HG03571 (cell line): ENCODE measurements at regions not wholly inside any gene's neighbourhood (a gene's known extent, or its start where the extent isn't known, plus 50 kb on each side); places are given as distances from the start of the nearest gene placed in this dataset.

Experiments
- ATAC-seq: cut with Tn5 transposase; IDR thresholded peaks from one replicate; pipeline ENCODE4 v1.9.1; 2021; ENCODE audit not compliant: unreplicated experiment

DNA sequence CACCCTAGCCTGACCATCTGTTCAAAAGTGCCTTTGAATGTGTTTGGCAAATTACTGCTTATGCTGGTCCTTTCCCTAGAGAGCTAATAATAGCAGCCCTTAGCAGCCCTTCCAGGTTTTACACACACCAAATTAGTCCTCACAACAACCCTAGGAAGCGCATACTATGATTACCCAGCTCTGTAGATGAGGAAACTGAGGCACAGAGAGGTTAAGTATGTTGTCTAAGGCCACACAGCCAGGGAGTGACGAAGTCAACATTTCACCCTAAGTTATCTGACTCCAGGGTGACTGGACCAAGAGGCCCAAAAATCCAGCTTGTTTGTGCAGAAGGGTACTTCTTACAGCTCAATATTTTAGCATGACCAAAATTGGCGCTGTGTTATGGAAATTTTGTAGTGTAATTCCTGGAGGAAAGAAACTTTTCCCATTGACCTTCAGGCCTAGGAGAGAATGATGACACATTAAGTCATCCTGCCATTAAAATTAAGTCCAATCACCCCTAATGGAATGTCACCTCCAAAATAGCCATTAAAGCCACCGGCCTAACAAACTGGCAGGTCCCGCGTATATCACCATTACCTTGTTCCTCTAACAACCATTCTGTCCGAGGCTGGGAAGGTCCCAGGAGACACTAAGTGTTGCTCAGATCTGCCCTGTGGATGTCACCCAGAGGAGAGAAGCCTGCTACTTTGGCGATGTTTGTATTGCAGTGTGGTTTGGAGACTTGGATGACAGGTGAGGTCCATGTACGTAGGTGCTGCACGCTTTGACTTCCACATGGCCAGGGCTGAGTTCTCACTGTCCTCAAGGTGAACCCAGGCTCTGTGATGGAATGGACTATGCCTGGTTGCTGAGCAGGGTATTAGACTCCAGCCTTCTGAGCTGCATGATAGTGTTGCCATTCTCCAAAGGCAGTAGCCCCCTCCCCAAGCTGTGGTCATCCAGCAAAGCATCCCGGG, 258.3 kb downstream of the TOMM20 start:
- ATAC-seq = no peak

DNA sequence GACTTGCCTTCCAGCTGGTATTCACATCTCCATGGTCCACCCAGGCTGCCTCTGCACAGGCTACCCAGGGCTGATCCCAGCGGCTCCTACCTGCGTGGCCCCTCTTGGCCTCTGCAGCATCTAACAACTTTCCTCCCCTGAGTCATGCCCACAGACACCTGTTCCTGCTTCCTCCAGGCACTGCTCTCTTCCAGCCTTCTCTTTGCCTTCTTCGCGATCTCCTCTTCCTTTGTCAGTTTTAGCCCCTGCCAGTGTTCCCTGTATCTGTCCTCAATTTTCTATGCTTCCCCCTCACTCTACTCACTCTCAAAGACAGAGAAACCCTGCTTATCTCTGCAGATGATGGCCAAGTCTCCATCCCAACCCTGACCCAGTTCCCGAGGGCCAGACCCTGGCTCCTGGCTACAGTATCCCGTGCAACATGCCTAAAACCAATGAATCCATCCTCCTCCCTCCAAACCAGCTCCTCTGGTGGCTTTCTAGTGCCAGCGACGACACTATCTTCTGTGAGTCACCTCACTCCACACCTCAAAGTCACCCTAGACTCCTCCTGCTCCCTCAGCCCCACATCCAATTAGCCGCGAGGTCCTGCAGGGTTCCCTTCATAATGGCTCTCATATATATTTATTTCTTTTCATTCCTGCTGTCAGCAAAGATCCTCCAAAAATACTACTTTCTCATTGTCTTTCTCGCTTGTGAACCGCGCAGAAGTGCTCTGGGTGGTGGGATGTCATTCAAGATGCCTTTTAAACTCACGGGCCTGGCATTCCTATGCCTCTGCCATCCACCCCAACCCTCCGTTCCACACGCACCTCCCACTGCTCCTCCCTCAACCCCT, 259.2 kb downstream of the TOMM20 start:
- no peak for ATAC-seq

DNA sequence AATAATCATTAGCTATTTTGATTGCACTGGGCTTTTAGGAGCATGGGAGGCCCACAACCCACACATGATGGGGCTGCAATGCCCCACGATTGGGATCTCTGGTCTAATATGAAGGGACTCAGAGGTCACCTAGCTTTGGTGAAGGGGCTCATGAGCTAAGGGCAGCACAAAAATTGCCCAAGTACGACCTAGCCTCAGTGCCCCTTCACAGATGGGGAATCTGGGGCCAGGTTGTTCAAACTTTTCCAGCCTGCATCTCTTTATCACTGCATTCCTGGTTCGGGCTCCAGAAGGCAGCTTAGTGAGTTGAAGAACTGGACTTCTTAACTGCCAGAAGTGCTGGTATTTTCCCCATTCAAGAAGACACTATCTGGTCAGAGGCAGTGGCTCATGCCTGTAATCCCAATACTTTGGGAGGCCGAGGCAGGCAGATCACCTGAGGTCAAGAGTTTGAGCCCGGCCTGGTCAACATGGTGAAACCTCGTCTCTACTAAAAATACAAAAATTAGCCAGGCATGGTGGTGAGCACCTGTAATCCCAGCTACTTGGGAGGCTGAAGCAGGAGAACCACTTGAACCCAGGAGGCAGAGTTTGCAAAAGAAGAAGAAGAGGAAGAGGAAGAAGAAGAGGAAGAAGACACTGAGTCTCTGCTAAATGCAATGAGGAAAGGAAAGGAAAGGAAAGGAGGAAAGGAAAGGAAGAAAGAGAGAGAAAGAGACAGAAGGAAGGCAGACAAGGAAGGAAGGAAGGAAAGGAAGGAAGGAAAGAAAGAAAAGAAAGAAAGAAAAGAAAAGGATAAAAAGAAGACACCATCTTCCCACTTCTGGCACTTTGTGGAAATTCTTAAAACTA, 258.5 kb upstream of the IRF2BP2 start:
- ATAC-seq = no peak

DNA sequence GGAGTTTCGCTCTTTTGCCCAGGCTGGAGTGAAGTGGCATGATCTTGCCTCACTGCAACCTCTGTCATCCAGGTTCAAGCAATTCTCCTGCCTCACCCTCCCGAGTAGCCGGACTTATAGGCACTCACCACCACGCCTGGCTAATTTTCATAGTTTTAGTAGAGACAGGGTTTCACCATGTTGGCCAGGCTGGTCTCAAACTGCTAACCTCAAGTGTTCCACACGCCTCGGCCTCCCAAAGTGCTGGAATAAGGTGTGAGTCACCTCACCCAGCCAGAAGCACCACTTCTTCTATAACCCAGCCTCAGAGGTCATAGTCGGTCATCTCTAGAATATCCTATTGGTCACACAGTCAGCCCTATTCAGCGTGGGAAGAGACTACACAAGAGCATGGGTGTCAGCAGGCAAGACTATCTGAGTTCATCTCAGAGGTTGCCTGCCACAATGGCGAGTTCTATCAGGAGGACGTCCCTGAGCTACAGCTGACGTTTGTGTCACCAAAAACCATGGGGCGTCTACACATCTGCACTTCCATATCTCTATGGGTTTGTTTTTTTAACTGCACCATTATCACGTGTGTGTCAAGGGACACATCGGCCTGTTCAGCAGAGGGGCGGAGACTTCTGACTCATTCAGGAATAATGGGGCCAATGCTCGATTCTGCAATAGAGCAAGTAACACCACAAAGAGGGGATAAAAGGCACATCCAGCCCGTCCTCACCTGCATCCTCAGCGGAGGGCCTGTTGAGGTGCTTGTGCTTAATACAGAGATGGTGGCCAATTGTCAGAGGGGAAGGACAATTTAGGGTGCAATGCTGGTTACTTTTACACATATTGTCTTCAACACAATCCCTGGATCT, 256.3 kb upstream of the IRF2BP2 start:
- ATAC-seq = no peak

DNA sequence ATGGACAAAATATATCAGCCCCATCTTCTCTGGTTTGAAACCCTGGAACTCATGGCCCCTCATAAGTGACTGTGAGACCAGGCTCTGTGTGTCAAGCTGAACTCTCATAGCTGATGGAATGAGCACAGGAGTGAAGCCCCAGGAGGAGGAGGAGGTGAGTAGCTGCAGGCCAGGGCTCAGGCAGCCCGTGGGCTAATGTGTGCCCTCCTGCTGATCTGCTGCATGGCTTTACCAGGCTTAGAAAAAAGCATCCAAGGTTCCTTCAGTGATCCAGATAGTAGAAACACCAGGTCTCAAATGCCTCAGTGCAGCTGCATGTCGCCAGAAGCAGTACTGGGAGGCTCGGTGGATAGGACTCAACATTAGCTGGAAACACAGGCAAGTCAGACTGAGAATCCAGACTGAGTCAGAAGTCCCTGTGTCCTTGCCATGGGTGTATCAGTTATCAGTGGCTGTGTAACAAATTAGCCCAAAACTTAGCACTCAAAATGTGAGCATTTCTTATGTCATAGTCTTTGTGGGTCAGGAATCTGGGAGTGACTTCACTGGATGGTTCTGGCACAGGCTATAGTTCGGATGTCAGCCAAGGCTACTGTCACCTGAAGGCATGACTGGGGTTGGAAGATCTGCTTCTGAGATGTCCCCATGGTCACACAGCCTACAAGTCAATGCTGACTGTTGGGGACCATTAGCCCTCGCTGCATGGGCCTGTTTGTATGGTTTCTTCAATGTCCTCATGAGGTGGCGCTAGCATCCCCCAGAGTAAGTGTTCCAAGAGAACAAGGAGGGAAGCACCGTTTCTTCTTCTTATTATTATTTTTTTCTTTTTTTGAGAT, 255.4 kb upstream of the IRF2BP2 start:
- no peak for ATAC-seq

DNA sequence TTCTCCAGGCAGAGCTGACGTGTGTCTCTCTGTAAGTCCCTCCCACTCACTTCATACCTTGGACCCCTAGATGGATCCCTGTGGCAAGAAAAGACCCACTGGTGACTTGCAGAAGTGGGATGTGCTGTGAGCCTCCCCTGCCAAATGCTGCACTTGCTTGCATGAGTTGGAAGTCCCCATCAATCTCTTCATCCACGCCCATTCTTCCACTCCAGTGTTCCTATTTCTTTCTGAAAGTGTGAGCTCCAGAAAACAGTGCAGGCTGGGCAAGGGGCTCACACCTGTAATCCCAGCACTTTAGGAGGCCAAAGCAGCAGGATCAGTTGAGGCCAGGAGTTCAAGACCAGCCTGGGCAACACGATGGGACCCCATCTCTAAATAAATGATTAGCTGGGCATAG, 254.1 kb upstream of the IRF2BP2 start:
- no peak for ATAC-seq

DNA sequence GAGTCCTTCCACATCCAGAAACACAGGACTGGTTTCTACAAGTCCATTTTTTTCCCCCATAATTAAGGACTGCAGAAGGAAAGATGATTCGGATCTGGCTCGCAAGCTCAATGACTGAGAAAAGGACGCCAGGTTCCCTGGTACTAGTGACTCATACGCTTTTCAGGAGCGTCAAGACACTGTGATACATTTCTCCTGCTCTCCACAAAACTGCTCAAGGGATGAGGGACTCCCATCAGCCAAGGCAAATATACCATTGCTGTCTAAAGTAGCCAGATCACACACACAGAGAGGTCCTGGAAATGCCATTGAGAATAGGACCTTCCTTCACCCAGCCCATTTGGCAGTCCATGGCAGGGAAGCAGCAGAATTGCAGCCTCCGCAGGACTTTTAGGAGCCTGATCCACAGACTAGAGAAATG, 253.6 kb upstream of the IRF2BP2 start:
- ATAC-seq = no peak

DNA sequence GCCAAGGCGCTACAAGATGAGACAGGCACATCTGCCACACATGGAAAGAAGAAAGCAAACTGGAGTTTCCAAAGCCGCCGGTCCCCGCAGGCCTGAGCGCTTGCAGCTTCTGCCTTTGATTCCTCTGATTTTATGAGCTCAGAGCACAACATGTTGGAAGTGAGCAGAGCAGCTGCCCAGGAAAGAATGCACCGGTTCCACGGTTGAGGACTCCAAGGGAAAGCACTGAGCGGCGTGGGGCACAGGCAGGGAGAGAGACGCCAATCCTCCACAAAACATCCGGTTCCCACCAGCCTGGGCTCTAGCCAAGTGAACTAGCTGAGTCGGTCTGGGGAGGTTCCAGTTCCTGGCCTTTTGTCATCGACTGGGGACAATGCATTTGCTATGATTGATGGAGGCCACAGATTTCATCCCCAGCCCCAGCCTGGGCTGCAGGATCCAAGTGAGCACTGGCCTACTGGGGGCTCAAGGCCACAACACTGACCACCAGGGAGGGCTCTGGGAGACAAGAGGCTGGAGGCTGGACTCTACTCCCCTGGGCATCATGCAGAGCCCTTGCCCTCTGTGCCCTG, 253.1 kb upstream of the IRF2BP2 start:
- no peak for ATAC-seq

DNA sequence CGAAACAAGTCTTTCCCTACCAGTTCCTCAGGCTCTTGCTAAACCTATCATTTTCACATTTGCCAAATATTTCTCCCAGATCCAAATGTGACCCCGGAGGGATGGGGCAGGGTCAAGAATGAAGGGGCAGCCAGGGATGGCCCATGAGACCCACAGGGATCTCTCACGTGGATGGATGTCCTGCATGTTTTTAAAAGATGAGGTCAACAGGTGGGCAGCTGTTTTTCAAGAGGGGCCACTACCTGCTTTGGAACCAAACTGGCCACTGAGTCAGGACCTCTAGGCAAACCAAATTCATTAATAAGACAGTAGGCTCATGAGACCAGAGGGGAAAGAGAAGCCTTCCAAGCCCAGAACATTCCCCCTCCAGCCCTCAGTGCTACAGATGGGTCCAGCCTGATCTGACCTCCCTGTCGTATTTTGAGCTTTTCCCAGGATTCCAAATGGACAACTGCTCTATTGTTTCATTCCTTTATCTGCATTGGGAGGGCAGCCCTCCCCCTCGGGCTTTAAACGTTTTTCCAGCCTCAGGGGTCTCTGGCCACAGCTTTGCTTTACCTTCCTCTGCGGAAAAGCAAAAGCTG, 252.5 kb upstream of the IRF2BP2 start:
- ATAC-seq = no peak

DNA sequence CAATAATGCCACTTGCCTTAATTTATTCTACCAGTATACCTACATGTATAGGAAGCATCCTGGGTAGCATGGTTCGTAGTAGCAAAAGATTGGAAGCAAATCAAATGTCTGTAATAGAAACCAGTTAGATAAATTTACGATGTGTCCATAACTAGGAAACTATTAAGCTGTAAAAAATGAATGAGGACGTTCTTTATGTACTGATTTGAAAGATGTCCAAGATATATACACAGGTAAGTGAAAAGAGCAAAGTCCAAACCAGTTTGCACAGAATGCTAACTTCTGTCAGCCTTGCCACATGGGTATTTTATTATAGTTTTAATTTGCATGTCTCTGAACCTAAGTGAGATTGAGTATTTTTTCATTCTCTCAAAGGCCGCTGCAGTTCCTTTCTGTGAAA, 251.8 kb upstream of the IRF2BP2 start:
- no peak for ATAC-seq

DNA sequence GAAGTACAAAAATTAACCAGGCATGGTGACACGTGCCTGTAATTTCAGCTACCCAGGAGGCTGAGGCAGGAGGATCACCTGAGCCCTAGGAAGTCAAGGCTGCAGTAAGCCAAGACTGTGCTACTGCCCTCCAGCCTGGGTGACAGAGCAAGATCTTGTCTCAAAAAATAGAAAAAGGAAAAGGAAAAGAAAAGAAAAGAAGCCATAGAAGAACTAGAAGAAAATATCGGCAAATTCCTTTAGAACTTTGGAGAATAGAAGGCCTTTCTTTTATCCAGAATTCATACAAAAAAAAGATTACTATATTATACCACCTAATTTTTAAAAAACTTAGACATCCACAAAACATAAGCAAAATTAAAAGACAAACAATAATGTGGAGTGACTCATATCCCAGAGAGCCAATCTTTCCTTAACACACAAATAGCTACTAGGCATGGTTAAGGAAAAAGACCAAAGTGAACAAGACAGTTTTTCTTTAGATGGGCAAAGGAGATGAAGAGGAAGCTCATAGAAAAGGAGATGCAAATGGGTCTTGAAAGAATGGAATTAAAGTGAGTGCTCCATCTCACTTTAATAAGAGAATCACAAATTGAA, 251.1 kb upstream of the IRF2BP2 start:
- no peak for ATAC-seq

DNA sequence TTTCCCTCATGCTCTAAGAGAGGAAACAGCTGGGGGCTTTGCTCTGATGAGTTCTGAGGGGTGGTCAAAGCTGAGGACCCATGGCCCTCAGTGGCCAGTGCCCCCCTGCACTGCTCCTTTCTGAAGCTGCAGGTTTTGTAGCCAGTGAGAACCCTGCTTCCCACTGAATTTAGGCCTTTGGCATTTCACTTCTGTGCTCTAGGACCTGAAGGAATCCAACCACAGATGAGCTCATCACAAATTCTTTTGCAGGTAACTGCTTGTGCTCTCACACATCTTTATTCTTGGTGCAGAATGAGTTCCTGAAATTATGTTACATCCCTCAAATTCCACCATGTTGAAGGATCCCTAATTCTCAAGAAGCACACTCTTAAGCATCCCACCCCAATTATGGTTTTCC, 248.7 kb upstream of the IRF2BP2 start:
- no peak for ATAC-seq

DNA sequence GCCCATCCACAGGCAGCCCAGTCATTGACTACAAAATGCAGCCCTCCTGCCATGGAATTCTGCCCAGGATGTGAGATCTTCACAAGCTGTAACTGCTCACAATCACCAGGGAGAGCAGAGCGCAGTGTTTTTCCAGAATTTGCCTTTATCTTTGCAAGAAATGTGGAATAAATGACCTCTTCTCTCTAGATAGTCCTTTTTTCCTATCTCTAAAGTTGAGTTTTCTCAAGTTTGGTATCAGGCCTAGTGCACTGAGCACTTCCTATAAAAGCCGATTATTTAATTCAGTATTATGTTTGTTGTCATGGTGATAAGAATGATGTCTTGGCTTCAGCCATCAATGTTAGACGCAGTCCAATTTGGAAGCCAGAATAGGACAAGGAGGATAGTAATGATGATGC, 246.9 kb upstream of the IRF2BP2 start:
- ATAC-seq = no peak

DNA sequence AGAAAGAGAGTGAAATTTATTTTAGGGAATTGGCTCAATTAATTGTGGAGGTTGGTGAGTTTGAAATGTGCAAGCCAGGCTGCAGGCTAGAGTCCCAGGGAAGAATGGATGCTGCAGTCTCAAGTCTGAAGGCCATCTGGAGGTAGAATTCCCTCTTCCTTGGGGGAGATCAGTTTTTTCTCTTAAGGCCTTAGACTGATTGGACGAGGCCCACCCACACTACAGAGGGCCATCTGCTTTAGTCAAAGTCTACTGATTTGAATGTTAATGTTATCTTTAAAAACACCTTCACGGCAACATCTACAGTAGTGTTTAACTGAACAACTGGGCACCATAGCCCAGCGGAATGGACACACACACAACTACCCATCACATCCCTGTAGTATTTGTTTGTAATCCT, 245.9 kb upstream of the IRF2BP2 start:
- no peak for ATAC-seq

DNA sequence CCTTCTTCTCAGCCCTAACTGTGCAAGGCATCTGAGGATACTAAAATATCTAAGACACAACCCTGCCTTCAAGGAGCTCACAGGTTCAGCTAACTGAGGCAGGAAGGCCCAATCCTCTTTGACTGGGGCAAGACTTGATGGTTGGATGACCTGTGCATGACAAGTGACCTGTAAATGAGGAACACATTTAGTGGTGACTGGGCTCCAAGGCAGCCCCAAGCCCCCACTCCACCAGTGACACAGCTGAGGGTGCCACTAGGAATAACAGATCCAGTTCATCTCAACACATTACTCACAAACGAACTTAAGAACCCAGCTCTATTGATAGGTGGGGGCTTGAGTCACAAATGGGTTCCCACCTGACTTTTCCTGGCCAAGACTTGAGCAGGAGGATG, 244.7 kb upstream of the IRF2BP2 start:
- no peak for ATAC-seq

DNA sequence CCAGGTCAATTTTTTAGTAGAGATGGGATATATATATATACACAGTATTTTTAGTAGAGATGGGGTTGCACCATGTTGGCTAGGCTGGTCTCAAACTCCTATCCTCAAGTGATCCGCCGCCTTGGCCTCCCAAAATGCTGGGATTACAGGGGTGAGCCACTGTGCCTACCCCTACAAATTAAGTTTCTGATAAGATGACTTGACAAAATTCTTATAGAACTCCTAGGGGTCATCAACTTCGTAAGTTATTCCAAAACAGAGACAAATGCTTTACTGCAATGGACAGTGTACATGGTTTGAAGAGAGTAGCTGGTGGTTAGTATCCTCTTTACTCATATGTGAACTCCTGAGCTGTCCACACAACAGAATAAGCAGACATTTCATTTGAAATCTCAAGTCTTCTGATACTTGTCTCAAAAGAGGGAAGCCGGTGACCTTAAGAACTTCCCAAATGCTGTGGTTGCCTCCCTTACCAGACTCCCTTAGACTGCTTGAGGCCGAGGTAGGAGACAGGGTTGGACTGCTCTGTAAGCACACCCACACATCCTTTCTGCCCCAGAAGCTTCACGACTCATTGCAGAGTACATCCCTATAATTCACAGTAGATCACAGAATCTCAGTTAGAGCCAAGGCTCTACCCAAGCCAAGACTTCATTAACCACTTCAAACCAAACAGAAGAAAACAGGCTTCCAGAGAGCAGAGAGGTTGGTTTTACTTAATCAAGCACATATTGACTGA, 244.1 kb upstream of the IRF2BP2 start:
- ATAC-seq = no peak

DNA sequence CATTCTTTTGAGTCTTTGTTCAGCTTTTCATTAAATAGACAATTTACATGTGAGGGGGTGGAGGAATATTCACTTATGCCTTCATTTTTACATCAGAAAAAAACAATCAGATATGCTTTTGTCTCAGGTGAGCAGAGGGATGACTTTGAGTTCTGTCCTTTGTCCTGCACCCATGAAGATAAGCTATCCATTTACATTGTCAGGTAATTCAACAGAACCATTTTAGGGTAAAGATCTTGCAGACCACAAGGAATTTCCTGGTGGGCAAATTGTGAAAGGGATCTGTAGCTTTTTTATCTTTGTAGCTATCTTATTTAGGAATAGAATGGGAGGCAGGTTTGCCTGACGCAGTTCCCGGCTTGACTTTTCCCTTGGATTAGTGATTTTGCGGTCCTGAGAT, 242.7 kb upstream of the IRF2BP2 start:
- ATAC-seq = no peak
